Amniotic stem cell (primary cell): ENCODE measurements at regions not wholly inside any gene's neighbourhood (a gene's known extent, or its start where the extent isn't known, plus 50 kb on each side); places are given as distances from the start of the nearest gene placed in this dataset.
"Not testable (repeated sequence)": the region's sequence is repeated elsewhere in the genome, so short reads cannot be mapped to it uniquely, and the experiment has no call there.

Experiments
- DNase-seq: peaks from one replicate; lab custom pipeline; 2025; lab: John Stamatoyannopoulos, UW

GRCh38 chr18:4765401-4765800 lies 310.3 kb upstream of the DLGAP1 start:
- no peak for DNase-seq

- no peak for DNase-seq
These were observed 307.2 kb upstream of the DLGAP1 start for GRCh38 chr18:4762330-4762729.

GRCh38 chr18:4758980-4759379 lies 303.9 kb upstream of the DLGAP1 start:
- no peak for DNase-seq

GRCh38 chr18:4755848-4756247 lies 300.7 kb upstream of the DLGAP1 start:
- no peak for DNase-seq

GRCh38 chr18:4753151-4753550 lies 298.0 kb upstream of the DLGAP1 start:
- not testable (repeated sequence) for DNase-seq

GRCh38 chr18:4751523-4751922 lies 296.4 kb upstream of the DLGAP1 start:
- DNase-seq, result no peak

- no peak for DNase-seq
These were observed 295.6 kb upstream of the DLGAP1 start for GRCh38 chr18:4750393-4751346.

- DNase-seq, result no peak
These were observed 293.9 kb upstream of the DLGAP1 start for GRCh38 chr18:4748975-4749374.

- DNase-seq, result no peak
These were observed 279.8 kb upstream of the DLGAP1 start for GRCh38 chr18:4734903-4735302.

GRCh38 chr18:4734021-4734420 lies 278.9 kb upstream of the DLGAP1 start:
- DNase-seq, result no peak

- DNase-seq, result no peak
These were observed 266.4 kb upstream of the DLGAP1 start for GRCh38 chr18:4721545-4721944.

GRCh38 chr18:4720518-4720917 lies 265.4 kb upstream of the DLGAP1 start:
- DNase-seq, result no peak

- no peak for DNase-seq
These were observed 250.8 kb upstream of the DLGAP1 start for GRCh38 chr18:4705894-4706293.

- no peak for DNase-seq
These were observed 249.7 kb upstream of the DLGAP1 start for GRCh38 chr18:4704781-4705180.

GRCh38 chr18:4691836-4692235 lies 236.7 kb upstream of the DLGAP1 start:
- no peak for DNase-seq

GRCh38 chr18:4678685-4679084 lies 223.6 kb upstream of the DLGAP1 start:
- not testable (repeated sequence) for DNase-seq

GRCh38 chr18:4677006-4677405 lies 221.9 kb upstream of the DLGAP1 start:
- no peak for DNase-seq

GRCh38 chr18:4672162-4672561 lies 217.1 kb upstream of the DLGAP1 start:
- DNase-seq, result no peak

GRCh38 chr18:4658804-4659203 lies 203.7 kb upstream of the DLGAP1 start:
- no peak for DNase-seq

GRCh38 chr18:4653418-4653817 lies 198.3 kb upstream of the DLGAP1 start:
- DNase-seq, result no peak

- DNase-seq, result no peak
These were observed 186.8 kb upstream of the DLGAP1 start for GRCh38 chr18:4641771-4642368.

GRCh38 chr18:4640349-4641012 lies 185.4 kb upstream of the DLGAP1 start:
- no peak for DNase-seq
